Lung (tissue), 11 donors: ENCODE measurements at regions not wholly inside any gene's neighbourhood (a gene's known extent, or its start where the extent isn't known, plus 50 kb on each side); places are given as distances from the start of the nearest gene placed in this dataset.

ENCODE experiments used
- ATAC-seq: fragments of 200-7000 bp; cut with Tn5 transposase; one replicate; pipeline ENCODE4 v1.9.1; 2020; ENCODE audit warnings: moderate number of reproducible peaks; ENCODE audit not compliant: insufficient read depth, low FRiP score
- DNase-seq, 3 donors: peaks; one replicate each; pipeline ENCODE4 v3.0.0-alpha.2; 2013 to 2017
- H3K27ac ChIP-seq, 2 donors: one replicate each; pipeline ENCODE4 v1.5.1; 2013; ENCODE audit warnings: mild to moderate bottlenecking in 2 of 2, moderate library complexity in 2 of 2, control low read depth in 1 of 2, inconsistent platforms in 1 of 2, low read depth in 1 of 2, low read length in 1 of 2
- H3K27me3 ChIP-seq, 3 donors: one replicate each; pipeline ENCODE4 v1.5.1; 2013; ENCODE audit warnings: low read length in 2 of 3; ENCODE audit not compliant: control insufficient read depth in 3 of 3, insufficient read depth in 3 of 3
- H3K36me3 ChIP-seq, 4 donors: one replicate each; pipeline ENCODE4 v1.5.1; 2013; ENCODE audit warnings: low read length in 4 of 4, mild to moderate bottlenecking in 1 of 4, moderate library complexity in 1 of 4; ENCODE audit not compliant: control insufficient read depth in 4 of 4, insufficient read depth in 4 of 4
- H3K4me1 ChIP-seq, 5 donors: one replicate each; pipeline ENCODE4 v1.5.1; 2013; ENCODE audit warnings: low read length in 5 of 5, mild to moderate bottlenecking in 2 of 5, moderate library complexity in 1 of 5; ENCODE audit not compliant: control insufficient read depth in 5 of 5, insufficient read depth in 5 of 5
- H3K4me3 ChIP-seq: one replicate; pipeline ENCODE4 v1.5.1; 2013; ENCODE audit warnings: mild to moderate bottlenecking, control low read depth, moderate library complexity
- H3K9ac ChIP-seq, 2 donors: one replicate each; pipeline ENCODE4 v1.5.1; 2013; ENCODE audit warnings: low read length in 2 of 2, control low read depth in 1 of 2; ENCODE audit not compliant: insufficient read depth in 1 of 2
- H3K9me3 ChIP-seq, 4 donors: one replicate each; pipeline ENCODE4 v1.5.1; 2013; ENCODE audit warnings: low read length in 3 of 4, mild to moderate bottlenecking in 1 of 4, moderate library complexity in 1 of 4; ENCODE audit not compliant: control insufficient read depth in 4 of 4, insufficient read depth in 3 of 4
- CTCF ChIP-seq: IDR thresholded peaks from 2 replicates; pipeline ENCODE4 v1.5.1; 2012; ENCODE audit warnings: mild to moderate bottlenecking; ENCODE audit errors: control extremely low read depth, extremely low read depth
- WGBS, 2 donors: extraction: QIAGEN DNeasy Blood & Tissue Kit; methylation state at CpG; one replicate each; pipeline ENCODE4 v1.1.7; 2013; 5-methylcytosine and 5-hydroxymethylcytosine counted together
- donor health status: control.
- donor health status: control.
- donor health status: Bipolar disorder and iron deficiency.
- donor health status: healthy.
- donor health status: DM: yes; HTN: yes; CAD: no.

GRCh38 chr2:144081272-144081671, 438.6 kb downstream of the ZEB2 start:
- ATAC-seq, result no peak
- H3K27ac ChIP-seq, result no peak overlapping the region

GRCh38 chr2:144079803-144080202, 440.1 kb downstream of the ZEB2 start:
- Histone ChIP-seq H3K27me3 (no peaks in the 10 kb centered on the region), H3K9ac (no peak overlapping the region), H3K4me3 (no peak overlapping the region), H3K27ac (no peak overlapping the region), H3K9me3 (no peaks in the 10 kb centered on the region), H3K36me3 (peaks cover 0 to 2% (median 0%) of the 10 kb centered on the region in 4 donors), H3K4me1 (peaks cover 0 to 53% (median 6%) of the 10 kb centered on the region in 5 donors)
- no peak for TF ChIP-seq CTCF
- ATAC-seq (no peak), DNase-seq (peak in 1 of 3 donors; percentile 43)

More at GRCh38 chr2:144081272-144081671, 438.6 kb downstream of the ZEB2 start:
- Histone ChIP-seq H3K9ac (no peak overlapping the region), H3K9me3 (no peaks in the 10 kb centered on the region), H3K27me3 (no peaks in the 10 kb centered on the region), H3K36me3 (peaks cover 0 to 2% (median 0%) of the 10 kb centered on the region in 4 donors), H3K4me3 (no peak overlapping the region), H3K4me1 (peaks cover 0 to 49% (median 6%) of the 10 kb centered on the region in 5 donors)
- DNase-seq, result peak in 2 of 3 donors; percentile 32 to 47
- WGBS, 2 donors, result 73 to 83% methylated on average over 2 of the region's 2 CpGs
- no peak for TF ChIP-seq CTCF

GRCh38 chr2:144078802-144079724, 440.9 kb downstream of the ZEB2 start:
- no peaks in the 10 kb centered on the region for H3K9me3 ChIP-seq
- H3K4me1 ChIP-seq, result peaks cover 0 to 59% (median 13%) of the 10 kb centered on the region in 5 donors
- H3K27me3 ChIP-seq, result no peaks in the 10 kb centered on the region
- no peak overlapping the region for H3K27ac ChIP-seq
- H3K4me3 ChIP-seq, result no peak overlapping the region
- DNase-seq, result peak in 2 of 3 donors; percentile 56 to 62
- no peak for ATAC-seq
- peaks cover 0 to 2% (median 0%) of the 10 kb centered on the region in 4 donors for H3K36me3 ChIP-seq
- H3K9ac ChIP-seq, result no peak overlapping the region
- 80 to 84% methylated on average over 3 of the region's 3 CpGs for WGBS, 2 donors
- TF ChIP-seq CTCF, result no peak
